B cell (primary cell): ENCODE measurements at regions not wholly inside any gene's neighbourhood (a gene's known extent, or its start where the extent isn't known, plus 50 kb on each side); places are given as distances from the start of the nearest gene placed in this dataset.

Experiments
- CTCF ChIP-seq: fragments of 200-600 bp; IDR thresholded peaks from one replicate; pipeline ENCODE4 v1.8.0; 2022; ENCODE audit warnings: antibody characterized with exemption, mild to moderate bottlenecking
- EZH2 ChIP-seq: IDR thresholded peaks from 2 replicates; pipeline ENCODE4 v1.6.1; 2012; ENCODE audit warnings: borderline replicate concordance, low read depth, mild to moderate bottlenecking, moderate library complexity, low read length; ENCODE audit not compliant: insufficient read depth, poor library complexity, severe bottlenecking

GRCh38 chr14:66139432-66139831, 346.7 kb upstream of the CCDC196 start:
- no peak for TF ChIP-seq CTCF
- no peak for TF ChIP-seq EZH2
